ENCODE measurements at regions not wholly inside any gene's neighbourhood (a gene's known extent, or its start where the extent isn't known, plus 50 kb on each side); places are given as distances from the start of the nearest gene placed in this dataset.
"Not testable (repeated sequence)": the region's sequence is repeated elsewhere in the genome, so short reads cannot be mapped to it uniquely, and the experiment has no call there.

GRCh38 chr20:9011121-9011520 is 57.8 kb upstream of the PLCB4 start:
- no peak for DNase-seq (ENCODE audit: low read depth in 1 of 2, low spot score in 1 of 2)
- in situ Hi-C loops (cut with HindIII; ENCODE audit: low pct_unique_long_range_greater_than_20kb, low sequenced_read_pairs) = no loop called here
- TF ChIP-seq JUND (IDR thresholded peaks at IDR 0.05; ENCODE audit: low read depth) = no peak

- in situ Hi-C loops (cut with HindIII; ENCODE audit: low pct_unique_long_range_greater_than_20kb, low sequenced_read_pairs); DNase-seq (ENCODE audit: low read depth in 1 of 2, low spot score in 1 of 2): not testable (repeated sequence)
Observed at GRCh38 chr20:9015232-9015983, 53.5 kb upstream of the PLCB4 start.

- no peak for TF ChIP-seq JUND (IDR thresholded peaks at IDR 0.05; ENCODE audit: low read depth)
- no peak for DNase-seq (ENCODE audit: low read depth in 1 of 2, low spot score in 1 of 2)
- in situ Hi-C loops (cut with HindIII; ENCODE audit: low pct_unique_long_range_greater_than_20kb, low sequenced_read_pairs) = no loop called here
Observed at GRCh38 chr20:9015984-9016324, 52.9 kb upstream of the PLCB4 start.

GRCh38 chr20:9018346-9018745 is 50.5 kb upstream of the PLCB4 start:
- DNase-seq (ENCODE audit: low read depth in 1 of 2, low spot score in 1 of 2) = no peak
- in situ Hi-C loops (cut with HindIII; ENCODE audit: low pct_unique_long_range_greater_than_20kb, low sequenced_read_pairs) = no loop called here
- no peak for TF ChIP-seq JUND (IDR thresholded peaks at IDR 0.05; ENCODE audit: low read depth)
